Renal pelvis (tissue), 1 donor: ENCODE measurements at regions not wholly inside any gene's neighbourhood (a gene's known extent, or its start where the extent isn't known, plus 50 kb on each side); places are given as distances from the start of the nearest gene placed in this dataset.
"Not testable (repeated sequence)": the region's sequence is repeated elsewhere in the genome, so short reads cannot be mapped to it uniquely, and the experiment has no call there.

Experiments used
- DNase-seq: peaks from one replicate; pipeline ENCODE4 v3.0.0-alpha.2; 2013

DNA sequence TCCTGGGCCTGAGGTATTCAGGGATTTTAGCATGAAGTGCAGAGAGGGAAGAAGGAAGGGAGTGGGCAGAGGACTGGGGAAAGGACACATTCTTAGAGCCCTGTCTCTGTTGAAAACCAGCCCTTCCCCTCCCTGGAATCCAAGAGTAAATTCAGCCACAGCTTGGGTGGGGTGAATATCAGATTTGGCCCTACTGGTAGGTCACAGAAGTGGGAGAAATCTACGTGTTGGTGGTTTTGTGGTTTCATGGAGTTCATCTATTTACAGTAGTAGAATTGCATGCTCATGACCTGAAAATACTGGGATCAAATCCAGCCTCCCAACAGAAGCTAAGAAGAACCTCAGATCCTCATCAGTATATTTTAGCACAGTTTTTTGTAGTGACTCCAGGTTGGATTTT lies 404.4 kb downstream of the BMP2 start:
- no peak for DNase-seq

DNA sequence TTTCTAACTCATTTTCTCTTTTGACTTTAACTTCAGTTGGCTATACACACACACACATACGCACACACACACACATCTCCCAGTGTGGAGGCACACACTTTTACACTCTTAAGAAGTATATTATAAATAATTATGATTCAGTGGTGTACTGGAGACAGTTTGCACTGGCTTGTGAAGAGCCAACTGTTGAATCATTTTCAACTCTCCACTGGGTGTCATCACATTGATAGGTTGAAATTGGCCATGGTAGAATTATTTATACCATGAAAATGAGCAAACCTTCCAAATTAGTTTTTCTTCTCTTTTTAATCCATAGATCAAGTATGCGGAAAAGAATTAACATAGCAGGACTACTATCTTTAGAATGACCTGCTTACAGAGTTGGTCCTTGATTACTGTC lies 407.1 kb downstream of the BMP2 start:
- no peak for DNase-seq

DNA sequence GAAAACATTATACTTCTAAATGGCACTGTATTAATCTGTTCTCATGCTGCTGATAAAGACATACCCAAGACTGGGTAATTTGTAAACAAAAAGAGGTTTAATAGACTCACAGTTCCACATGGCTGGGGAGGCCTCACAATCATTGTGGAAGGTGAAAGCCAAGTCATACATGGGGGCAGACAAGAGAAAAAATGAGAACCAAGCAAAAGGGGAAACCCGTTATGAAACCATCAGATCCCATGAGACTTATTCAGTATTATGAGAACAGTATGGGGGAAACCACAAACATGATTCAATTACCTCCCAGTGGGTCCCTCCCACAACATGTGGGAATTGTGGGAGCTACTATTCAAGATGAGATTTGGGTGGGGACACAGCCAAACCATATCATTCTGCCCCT lies 408.3 kb downstream of the BMP2 start:
- DNase-seq, result not testable (repeated sequence)

DNA sequence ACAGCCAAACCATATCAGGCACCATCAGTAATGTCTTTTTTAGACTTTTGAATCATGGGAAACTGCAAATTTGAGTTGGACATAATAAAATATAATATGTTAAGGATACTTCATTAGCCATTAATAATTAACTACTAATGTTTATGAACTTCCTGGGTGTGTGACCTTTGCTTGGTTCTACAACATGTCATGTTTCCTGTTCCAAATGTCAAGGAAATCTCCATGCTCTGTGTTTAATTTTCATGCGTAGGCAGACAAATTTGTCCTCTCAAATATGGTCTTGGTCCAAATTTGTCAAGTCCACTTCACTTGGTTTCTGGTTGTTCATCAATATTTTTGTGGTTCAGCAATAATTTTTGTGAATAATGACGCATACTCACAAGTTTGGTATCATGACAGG lies 410.5 kb downstream of the BMP2 start:
- no peak for DNase-seq

DNA sequence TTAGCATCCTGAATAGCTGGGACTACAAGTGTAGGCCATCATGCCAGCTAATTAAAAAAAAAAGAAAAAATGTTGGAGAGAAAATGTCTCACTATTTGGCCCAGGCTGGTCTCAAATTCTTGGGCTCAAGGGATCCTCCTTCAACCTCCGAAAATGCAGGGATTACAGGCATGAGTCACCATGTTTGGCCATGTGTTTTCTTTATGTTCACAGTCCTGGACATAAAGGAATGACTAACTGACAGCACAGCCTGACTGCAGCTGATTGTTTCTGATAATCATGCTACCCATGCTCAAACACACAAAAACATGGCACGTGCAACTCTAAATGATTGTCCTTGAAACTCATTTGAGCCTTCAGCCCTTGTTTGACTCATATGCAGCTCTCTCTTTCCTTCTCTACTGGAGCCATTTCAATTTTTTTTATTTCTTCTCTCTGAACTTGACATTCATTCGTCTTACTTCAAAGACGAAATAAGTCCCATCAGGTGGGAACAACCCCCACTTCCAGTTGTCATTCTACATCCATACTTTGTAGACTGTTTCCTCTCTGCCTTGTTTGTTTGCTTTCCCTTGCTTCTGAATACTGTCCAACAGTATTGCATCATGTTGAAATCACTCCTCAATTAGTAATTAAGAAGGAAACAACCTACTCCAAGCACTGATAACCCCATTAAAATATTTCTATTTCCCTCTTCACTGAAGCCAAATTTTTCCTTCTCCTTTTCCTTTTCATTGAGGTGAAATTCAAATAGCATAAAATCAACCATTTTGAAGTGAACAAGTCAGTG lies 413.0 kb downstream of the BMP2 start:
- DNase-seq, result no peak

DNA sequence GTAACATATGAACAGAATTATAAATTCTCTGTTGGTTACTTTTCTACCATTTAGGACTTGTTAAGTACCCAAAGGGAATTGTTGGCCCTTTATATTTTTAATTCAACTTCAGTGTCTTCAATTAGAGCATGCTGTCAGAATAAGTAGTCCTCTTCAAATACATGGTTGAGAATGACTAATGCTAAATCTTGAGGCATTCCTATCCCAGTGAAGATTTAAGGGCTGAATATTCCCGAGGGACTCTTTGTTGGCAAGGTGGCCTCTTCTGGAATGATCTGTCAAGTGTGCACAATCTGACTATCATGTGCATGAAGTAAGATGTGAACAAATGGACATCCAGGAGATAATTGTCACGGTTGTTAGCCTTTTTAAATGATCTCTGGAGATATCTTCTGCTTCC lies 421.7 kb downstream of the BMP2 start:
- no peak for DNase-seq

DNA sequence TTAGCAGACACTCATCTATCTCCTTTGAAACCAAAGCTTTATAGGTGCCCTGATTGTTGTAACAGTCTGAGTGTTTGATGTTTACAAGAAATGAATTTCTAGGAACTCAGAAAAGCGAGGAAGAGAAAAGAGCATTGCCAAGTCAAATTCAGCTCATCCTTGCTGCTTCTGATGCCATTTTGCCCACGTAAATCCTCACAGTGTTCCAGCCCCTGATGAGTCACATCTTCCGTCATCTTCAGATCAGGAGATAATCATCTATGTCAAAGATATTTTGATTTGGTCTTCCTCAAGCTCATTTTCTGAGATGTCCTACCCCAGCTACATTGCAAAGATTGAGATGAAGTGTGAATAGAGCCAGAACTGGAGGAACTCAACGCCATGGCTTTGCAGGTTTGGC lies 426.2 kb downstream of the BMP2 start:
- DNase-seq, result no peak

DNA sequence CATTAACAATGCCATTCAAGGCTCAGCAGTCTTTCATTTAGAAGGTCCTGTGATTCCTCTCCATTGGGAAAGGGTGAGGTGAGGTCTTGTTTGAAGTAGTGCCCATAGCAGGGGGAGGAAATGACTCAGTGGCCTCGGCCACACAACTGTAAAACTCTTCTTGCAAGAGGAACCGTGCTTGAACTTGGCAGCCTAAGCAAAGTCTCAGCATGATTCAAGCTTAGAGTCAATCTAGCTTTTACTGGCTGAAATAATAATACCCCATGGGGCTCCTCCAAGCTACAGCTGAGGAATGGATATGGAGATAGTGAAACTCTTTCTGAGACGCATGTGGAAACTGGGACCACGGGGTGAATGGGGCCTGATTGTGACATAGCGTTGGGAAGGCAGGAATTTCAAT lies 428.2 kb downstream of the BMP2 start:
- DNase-seq, result no peak

DNA sequence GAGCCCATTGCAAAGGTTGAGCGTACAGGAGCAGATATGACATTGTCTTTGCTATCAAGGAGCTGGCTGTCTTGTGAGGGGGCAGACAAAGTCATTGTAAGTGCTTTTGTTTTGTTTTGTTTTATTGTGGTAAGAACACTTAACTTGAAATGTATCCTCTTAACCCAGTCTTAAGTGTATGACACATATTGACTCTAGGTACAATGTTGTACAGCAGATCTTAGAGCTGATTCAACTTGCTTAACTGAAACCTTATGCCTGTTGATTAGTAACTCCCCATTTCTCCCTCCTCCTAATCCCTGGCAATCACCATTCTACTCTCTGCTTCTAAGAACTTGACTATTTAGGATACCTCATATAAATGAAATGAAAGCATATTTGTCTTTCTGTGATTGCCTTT lies 429.0 kb downstream of the BMP2 start:
- no peak for DNase-seq

DNA sequence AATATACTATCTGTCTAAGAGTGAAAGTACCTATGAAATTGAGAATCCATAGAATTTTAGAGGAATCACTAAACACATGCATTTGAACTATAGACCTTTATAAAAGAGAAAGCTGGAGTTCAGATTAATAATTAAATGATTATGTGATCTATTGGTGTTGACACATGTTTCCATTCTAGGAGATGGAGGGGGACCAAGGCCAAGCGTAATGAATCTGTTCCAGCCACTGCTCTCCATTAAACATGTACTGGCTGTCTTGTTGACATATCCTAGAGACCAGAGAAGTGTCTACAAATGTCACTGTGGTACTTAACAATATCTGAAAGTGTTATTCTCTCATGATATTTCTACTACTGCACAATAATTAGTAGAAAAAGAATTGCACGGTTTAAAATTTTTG lies 432.4 kb downstream of the BMP2 start:
- DNase-seq, result no peak

DNA sequence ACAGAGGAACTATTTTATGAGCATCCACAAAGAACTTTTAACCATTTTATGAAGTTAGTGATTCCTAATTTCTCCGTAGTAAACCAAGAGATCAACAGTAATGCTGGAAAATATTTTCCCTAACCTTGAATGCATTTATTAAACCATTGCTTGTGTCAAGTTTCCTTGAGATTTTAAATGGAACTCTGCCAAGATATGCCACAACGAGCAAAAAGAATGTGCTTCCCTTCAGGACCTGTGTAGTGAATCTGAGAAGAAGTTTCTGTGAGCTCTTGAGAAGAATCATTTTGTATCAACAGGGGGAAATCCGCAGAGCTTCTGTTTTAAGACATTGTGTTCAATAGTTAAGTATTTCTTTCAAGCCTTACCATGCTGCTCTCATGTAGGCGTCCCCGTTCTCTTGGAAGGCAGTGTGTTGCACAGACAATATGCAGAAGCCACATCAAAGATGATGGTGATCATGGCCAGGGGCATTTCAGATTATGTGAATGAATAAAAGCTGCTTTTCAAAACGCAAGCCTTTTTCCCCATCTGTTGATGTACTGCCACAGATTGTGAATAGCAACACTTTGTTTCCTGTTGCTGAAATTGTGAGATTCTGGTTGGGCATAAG lies 439.8 kb downstream of the BMP2 start:
- DNase-seq, result no peak

DNA sequence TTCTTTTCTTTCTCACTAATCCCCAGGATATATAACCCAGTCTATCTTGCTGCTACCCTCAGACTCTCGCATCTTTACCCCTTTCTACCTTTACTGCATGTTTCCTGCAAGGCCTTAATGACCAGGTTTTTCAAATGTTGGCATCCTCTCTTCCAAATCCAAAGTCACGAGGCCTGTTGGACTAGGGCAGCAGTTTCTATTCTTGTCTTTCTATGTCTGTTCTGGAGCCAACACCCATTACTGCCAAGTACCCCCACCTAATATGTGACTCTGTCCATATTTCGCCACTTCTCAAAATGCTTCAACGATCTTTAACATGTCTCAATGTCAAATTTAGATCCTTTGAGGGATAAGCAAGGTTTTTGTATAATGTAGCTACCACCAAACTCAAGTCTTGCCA lies 443.4 kb downstream of the BMP2 start:
- no peak for DNase-seq

DNA sequence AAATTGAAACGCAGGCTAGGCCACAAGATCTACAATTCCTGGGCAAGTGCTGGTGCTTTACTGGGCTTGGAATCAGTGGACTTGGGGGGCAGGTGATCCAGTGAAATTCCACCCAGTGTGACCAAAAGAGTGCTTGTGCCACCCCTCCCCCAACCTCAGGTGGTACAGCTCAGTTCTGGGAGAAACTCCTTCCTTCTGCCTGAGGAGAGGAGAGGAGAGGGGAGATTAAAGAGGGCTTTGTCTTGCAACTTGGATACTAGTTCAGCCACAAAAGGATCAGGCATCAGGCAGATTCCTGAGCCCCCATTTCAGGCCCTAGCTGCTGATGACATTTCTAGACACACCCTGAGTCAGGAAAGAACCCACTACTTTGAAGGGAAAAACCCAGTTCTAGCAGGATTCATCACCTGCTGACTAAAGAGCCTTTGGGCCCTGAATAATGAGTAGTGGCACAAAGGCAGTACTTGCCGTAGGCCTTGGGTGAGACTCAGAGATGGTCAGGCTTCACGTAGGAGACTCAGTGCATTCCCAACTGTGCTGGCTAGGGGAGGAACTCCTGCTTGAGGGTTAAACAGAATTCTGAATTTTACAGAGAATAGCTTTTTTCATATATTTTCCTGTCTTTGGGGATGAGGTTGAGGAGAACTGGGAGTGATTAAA lies 446.7 kb downstream of the BMP2 start:
- no peak for DNase-seq

DNA sequence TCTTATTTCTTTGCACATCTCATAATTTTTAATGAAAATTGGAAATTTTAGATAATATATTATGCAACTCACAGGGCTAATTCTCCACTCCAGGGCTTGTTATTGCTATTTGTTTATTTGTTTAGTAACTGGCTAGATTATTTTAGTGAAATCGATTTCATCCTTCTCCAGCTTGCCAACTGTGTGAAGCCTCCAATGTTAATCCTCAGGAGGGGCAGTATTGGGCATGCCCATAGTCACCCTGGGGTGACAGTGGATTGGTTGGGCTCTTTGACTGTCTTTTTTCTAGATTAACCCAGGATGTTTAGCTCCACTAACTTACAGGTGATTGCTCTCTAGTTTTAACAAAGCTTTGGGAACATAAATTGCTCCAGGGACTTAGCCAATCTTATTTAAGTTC lies 450.1 kb downstream of the BMP2 start:
- DNase-seq, result no peak

DNA sequence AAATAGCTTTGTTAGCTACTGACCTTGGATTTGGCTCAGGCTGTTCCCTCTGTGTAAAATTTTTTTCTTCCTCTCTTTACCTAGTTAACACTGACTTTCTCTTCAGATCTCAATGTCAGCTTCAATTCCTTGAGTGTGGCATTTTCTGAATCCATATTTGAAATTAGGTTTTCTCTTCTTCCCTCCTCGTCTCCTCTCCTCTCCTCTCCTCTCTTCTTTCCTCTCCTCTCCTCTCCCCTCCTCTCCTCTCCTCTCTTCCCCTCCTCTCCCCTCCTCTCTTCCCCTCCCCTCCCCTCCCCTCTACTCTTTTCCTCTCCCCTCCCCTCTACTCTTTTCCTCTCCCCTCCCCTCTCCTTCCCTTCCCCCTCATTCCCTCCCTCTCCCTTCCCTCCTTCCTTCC lies 453.3 kb downstream of the BMP2 start:
- no peak for DNase-seq

DNA sequence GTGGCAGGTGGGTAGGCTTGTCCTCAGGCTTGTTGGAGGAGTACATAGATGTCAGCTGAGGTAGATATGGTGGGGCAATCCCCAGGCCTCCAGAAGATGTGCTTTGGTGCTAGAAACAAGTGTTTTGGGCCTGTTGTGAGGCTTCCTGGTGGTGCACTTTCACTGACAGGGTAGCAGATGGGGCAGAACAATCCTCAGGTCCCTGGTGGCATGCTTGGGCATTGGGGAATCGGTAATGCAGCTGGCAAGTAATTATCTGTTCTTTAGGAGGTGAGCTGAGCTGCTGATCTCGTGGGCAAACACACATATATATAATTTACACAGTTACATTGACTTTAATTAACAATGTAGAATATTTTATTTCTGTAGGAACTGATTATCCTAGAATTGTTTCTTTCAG lies 458.7 kb downstream of the BMP2 start:
- DNase-seq, result no peak

DNA sequence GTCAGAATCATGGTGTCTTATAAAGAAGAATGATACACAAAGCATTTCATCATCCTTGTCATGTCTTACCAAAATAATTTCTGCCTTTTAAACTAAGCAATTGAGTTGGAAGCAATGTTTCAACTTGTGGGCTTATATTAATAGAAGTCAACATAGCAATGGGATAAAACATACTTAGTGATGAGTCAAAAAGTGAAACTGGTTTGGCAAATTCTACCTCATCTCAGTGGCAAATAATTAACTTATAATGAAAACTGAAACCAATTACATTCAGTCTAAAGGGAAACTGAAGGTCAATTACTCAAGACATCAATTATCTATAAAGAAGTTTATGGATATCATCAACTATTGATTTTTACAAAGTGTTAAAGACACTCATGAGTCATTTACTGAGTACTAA lies 463.8 kb downstream of the BMP2 start:
- no peak for DNase-seq

DNA sequence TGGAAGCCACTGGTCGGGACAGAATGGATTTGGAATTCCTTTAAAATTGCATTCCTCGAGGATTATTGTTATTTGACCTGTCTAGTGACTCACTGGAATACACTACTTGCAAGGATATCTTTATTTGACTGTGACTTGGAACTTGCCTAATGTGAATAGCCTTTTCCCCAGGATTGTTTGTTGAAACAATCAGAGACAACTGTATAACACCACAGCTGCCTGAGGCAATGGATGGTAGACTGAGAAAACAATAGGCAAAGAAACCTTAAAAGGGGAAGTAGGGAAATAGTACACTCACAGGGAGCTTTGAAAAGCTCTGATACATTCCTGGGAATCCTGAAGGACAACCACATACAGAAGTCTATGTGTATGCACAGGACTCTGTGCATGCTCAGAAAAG lies 465.3 kb downstream of the BMP2 start:
- no peak for DNase-seq

DNA sequence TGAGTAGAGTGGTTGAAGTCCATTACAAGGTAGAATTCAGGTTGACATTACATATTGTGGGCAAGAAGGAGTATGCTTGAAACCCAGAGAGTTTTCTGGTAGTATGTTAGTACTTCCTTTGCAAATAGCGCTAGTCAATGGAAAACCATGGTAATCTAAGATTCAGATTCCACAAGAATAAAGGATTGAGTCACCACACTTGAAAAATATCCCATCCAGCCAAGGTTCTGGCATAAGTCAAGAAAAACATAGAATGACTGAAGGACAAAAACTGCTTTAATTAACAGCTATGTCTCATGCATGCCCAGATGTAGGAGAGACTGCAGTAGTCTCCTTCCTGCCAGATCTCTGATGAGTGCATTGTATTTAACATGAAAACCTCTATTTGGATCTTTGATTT lies 469.8 kb downstream of the BMP2 start:
- DNase-seq, result no peak

DNA sequence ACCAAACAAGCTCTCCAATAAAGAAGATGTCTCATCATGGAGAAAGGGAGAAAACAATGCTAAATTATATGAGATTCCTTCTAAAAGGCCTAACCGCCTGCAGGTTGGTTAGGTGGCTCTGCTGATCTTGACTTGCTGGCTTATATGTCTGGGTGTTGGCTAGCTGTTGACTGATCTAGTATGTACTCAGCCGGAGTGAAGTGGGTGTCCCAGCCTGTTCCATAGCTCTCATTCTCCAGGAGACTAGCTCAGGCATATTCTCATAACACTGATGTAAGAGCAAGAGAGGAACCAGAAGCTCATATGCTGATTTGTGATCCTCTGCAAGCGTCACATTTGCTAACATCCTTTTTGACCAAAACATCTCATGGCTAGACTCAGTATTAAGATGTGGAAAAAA lies 473.0 kb downstream of the BMP2 start:
- DNase-seq, result no peak

DNA sequence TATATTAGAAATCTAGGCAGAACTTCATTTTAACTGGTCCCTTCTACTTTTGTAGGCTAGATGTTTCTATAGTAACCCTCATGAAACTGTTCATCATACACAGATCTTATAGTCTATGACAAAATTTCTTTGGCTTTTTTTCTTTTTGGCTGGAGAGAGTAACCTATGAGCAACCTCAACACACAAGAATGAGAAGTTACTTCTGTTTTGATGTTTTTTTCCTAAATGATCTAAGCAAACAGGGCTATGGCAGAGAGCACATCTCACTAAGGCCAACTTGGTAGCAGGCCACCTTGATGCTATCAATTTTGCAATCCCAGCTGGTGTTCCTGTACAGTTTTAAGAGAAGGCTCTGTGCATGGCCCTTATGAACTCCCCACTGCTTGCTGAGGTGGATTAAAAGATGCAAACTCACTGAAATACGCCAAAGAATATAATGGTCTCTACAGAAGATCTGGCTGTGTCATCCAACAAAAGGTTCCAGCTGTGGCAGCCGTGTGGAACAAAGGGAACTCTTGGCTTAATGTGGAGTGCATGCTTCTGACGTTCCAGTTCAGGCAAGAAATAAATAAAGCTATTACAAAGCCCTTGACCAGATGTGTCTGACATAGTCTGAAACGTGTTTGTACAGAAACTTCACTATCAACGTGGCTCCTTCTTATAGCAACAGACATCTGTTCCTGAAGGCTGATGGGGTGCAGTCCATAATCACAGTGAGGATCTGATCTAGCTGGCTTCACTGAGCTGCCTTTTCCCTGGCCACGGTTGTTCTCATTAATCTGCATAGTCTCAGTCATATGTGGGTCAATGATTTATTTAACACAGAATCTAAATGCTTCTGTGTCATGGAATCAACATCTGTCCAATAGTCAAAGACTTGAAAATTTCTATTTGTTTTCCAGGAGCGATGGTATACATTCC lies 481.1 kb downstream of the BMP2 start:
- no peak for DNase-seq

DNA sequence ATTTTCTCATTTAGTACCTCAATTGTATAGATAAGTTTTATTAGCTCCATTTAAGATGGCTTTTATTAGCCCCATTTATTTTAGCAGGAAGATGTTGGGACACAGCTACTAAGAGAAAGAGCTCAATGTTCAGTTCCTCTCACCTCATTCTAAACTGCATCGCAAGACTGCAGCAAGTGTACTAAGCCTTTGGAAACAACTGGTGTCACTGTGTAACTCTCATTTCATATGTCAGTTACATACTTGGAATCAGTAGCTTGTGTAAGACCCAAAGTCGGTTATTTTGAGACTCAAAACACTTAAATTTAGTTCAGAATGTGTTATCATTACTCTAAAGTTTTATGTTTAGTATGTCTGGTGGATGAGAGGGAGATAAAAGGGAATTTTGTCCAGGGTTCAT lies 482.9 kb downstream of the BMP2 start:
- DNase-seq, result no peak
